ENCODE measurements at regions not wholly inside any gene's neighbourhood (a gene's known extent, or its start where the extent isn't known, plus 50 kb on each side); places are given as distances from the start of the nearest gene placed in this dataset.

DNA sequence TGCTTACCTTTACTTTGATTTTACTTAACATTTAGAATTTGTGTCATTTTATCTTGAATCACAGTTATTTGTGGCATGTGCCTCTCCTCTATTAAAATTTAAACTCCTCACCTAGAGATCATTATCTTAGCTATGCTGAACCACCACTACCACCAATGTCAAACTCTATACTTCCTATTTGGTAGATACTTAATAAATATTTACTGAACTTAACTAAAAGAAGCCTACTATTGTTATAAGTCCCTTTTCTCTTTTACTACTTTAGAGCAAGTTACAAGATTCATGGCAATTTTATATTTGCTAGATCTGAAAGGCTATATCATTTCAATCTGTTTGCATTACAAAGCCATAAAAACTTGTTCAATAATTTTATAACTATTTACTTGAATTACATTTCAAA lies 273.3 kb upstream of the CCNH start (continued):
- TF ChIP-seq, protein P1, sequence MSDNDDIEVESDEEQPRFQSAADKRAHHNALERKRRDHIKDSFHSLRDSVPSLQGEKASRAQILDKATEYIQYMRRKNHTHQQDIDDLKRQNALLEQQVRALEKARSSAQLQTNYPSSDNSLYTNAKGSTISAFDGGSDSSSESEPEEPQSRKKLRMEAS (IDR thresholded peaks at IDR 0.05; ENCODE audit: low read depth), result no peak
- TF ChIP-seq NRF1 (IDR thresholded peaks at IDR 0.05; ENCODE audit: low read depth, low read length) (no peak), SIN3A (IDR thresholded peaks at IDR 0.05; ENCODE audit: borderline replicate concordance, low read depth, low read length) (no peak), TEAD4 (IDR thresholded peaks at IDR 0.05; ENCODE audit: borderline replicate concordance, insufficient read depth) (no peak)

DNA sequence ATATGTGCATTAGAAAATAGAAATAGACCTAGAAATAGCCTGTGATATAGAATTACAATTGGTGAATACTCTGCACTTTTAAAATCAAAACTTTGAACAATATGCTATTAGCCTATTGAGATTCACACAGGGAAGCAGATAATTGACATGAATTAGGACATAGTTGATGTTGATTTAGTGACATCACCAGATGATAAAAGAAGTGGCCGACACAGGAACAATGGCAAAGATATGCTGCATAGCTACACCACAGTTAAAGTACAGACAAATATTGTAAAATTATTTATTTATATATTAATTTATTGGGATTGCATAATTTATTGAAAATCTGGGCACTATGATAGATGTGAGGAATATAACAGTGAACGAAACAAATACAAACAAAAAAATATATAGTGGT lies 261.5 kb upstream of the CCNH start:
- CTCF ChIA-PET, result interaction anchor here (0.5 kb wide), 1 partner anchor 1007 kb away, joined by 3 read pairs; no protein-coding TSS in a partner anchor
- WGBS (ENCODE audit: low lambda C conversion rate), result 17% methylated on average over 2 of the region's 2 CpGs
- Histone ChIP-seq H3K4me1 (ENCODE audit: control insufficient read depth in 1 of 2, insufficient read depth in 2 of 2, low read depth in 1 of 2, low read length in 1 of 2) (no peaks in the 10 kb centered on the region), H3K9ac (no peak overlapping the region), H3F3A (replicated peaks; ENCODE audit: insufficient read depth) (no peaks in the 10 kb centered on the region), H3K36me3 (replicated peaks in 1 of 2; ENCODE audit: control insufficient read depth in 1 of 2, insufficient read depth in 2 of 2, low read length in 1 of 2) (no peaks in the 10 kb centered on the region), H3K9me2 (no peaks in the 10 kb centered on the region), H3K79me2 (ENCODE audit: insufficient read depth) (no peaks in the 10 kb centered on the region), H2AFZ (ENCODE audit: low read depth) (no peak overlapping the region), H3K9me3 (no peaks in the 10 kb centered on the region), H3K4me3 (ENCODE audit: low read depth in 2 of 2, low read length in 1 of 2) (no peak overlapping the region), H3K27ac (ENCODE audit: low read depth in 2 of 2, low read length in 1 of 2) (no peak overlapping the region), H4K20me1 (ENCODE audit: insufficient read depth) (no peaks in the 10 kb centered on the region), H3K4me2 (no peak overlapping the region), H3K27me3 (ENCODE audit: insufficient read depth) (no peaks in the 10 kb centered on the region)
- POLR2A ChIA-PET, result no interaction called here
- no peak for DNase-seq
- TF ChIP-seq FOSL2 (IDR thresholded peaks at IDR 0.05; ENCODE audit: borderline replicate concordance, low read depth), result no peak
- TF ChIP-seq FOXJ3 (CRISPR knock-in tag; IDR thresholded peaks at IDR 0.05), result no peak
- TF ChIP-seq, protein P2, sequence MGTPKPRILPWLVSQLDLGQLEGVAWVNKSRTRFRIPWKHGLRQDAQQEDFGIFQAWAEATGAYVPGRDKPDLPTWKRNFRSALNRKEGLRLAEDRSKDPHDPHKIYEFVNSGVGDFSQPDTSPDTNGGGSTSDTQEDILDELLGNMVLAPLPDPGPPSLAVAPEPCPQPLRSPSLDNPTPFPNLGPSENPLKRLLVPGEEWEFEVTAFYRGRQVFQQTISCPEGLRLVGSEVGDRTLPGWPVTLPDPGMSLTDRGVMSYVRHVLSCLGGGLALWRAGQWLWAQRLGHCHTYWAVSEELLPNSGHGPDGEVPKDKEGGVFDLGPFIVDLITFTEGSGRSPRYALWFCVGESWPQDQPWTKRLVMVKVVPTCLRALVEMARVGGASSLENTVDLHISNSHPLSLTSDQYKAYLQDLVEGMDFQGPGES (IDR thresholded peaks at IDR 0.05; ENCODE audit: low read depth, low read length), result no peak

DNA sequence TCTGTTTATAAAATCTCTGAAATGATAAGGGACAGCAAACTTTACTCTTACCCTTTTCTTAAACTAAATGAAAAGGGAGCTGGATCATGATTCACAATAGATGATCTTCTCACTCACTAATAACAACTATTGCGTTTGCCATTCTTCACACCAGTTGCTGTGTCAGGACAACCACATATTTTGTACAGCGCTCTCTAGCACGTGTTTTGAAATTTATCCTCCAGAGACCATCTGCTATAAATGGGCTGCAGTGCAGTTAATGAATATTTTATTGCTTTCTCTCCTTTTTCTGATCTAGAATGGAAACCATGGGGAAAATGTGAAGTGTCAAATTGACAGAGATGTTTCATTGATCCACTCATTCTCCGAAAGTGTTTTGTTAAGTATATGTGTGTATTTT lies 258.4 kb upstream of the CCNH start:
- Histone ChIP-seq H3K4me3 (ENCODE audit: low read depth in 2 of 2, low read length in 1 of 2) (no peak overlapping the region), H3K9me2 (no peaks in the 10 kb centered on the region), H3K4me2 (no peak overlapping the region), H2AFZ (ENCODE audit: low read depth) (no peak overlapping the region), H3K79me2 (ENCODE audit: insufficient read depth) (no peaks in the 10 kb centered on the region), H3F3A (replicated peaks; ENCODE audit: insufficient read depth) (no peaks in the 10 kb centered on the region), H4K20me1 (ENCODE audit: insufficient read depth) (no peaks in the 10 kb centered on the region), H3K36me3 (replicated peaks in 1 of 2; ENCODE audit: control insufficient read depth in 1 of 2, insufficient read depth in 2 of 2, low read length in 1 of 2) (no peaks in the 10 kb centered on the region), H3K27ac (ENCODE audit: low read depth in 2 of 2, low read length in 1 of 2) (no peak overlapping the region), H3K4me1 (ENCODE audit: control insufficient read depth in 1 of 2, insufficient read depth in 2 of 2, low read depth in 1 of 2, low read length in 1 of 2) (no peaks in the 10 kb centered on the region), H3K27me3 (ENCODE audit: insufficient read depth) (no peaks in the 10 kb centered on the region), H3K9ac (no peak overlapping the region), H3K9me3 (no peaks in the 10 kb centered on the region)
- 17% methylated on average over 4 of the region's 4 CpGs for WGBS (ENCODE audit: low lambda C conversion rate)
- no peak for DNase-seq
- ChIA-PET CTCF (interaction anchor here (1.2 kb wide), 1 partner anchor 9 kb away, joined by 3 read pairs; no protein-coding TSS in a partner anchor), POLR2A (no interaction called here)
- no peak for TF ChIP-seq EZH2phosphoT487 (IDR thresholded peaks at IDR 0.05; ENCODE audit: borderline replicate concordance, low read depth)
- TF ChIP-seq POLR2AphosphoS5 (IDR thresholded peaks at IDR 0.05; ENCODE audit: low read depth, low read length), result no peak
- TF ChIP-seq RCOR1 (IDR thresholded peaks at IDR 0.05; ENCODE audit: low read length), result no peak
- TF ChIP-seq, protein P3, sequence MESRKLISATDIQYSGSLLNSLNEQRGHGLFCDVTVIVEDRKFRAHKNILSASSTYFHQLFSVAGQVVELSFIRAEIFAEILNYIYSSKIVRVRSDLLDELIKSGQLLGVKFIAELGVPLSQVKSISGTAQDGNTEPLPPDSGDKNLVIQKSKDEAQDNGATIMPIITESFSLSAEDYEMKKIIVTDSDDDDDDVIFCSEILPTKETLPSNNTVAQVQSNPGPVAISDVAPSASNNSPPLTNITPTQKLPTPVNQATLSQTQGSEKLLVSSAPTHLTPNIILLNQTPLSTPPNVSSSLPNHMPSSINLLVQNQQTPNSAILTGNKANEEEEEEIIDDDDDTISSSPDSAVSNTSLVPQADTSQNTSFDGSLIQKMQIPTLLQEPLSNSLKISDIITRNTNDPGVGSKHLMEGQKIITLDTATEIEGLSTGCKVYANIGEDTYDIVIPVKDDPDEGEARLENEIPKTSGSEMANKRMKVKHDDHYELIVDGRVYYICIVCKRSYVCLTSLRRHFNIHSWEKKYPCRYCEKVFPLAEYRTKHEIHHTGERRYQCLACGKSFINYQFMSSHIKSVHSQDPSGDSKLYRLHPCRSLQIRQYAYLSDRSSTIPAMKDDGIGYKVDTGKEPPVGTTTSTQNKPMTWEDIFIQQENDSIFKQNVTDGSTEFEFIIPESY (IDR thresholded peaks at IDR 0.05; ENCODE audit: borderline replicate concordance, low read depth), result no peak
- no peak for TF ChIP-seq FOSL2 (IDR thresholded peaks at IDR 0.05; ENCODE audit: borderline replicate concordance, low read depth)
- TF ChIP-seq RFX5 (IDR thresholded peaks at IDR 0.05; ENCODE audit: low read length), result no peak
- TF ChIP-seq JUND (IDR thresholded peaks at IDR 0.05), result no peak
- no peak for TF ChIP-seq GABPA (IDR thresholded peaks at IDR 0.05; ENCODE audit: low read depth)
- no peak for TF ChIP-seq MEF2A (IDR thresholded peaks at IDR 0.05; ENCODE audit: borderline replicate concordance, low read depth)
- TF ChIP-seq, protein P2 (IDR thresholded peaks at IDR 0.05; ENCODE audit: low read depth, low read length), result no peak
- TF ChIP-seq SIN3A (IDR thresholded peaks at IDR 0.05; ENCODE audit: borderline replicate concordance, low read depth, low read length), result no peak
- TF ChIP-seq RAD21 (IDR thresholded peaks at IDR 0.05; ENCODE audit: low read length), result no peak
- TF ChIP-seq TAF1 (IDR thresholded peaks at IDR 0.05; ENCODE audit: borderline replicate concordance, low read depth, low read length), result no peak
- TF ChIP-seq, protein P4, sequence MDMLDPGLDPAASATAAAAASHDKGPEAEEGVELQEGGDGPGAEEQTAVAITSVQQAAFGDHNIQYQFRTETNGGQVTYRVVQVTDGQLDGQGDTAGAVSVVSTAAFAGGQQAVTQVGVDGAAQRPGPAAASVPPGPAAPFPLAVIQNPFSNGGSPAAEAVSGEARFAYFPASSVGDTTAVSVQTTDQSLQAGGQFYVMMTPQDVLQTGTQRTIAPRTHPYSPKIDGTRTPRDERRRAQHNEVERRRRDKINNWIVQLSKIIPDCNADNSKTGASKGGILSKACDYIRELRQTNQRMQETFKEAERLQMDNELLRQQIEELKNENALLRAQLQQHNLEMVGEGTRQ (IDR thresholded peaks at IDR 0.05; ENCODE audit: borderline replicate concordance, low read depth, low read length), result no peak
- TF ChIP-seq MXI1 (IDR thresholded peaks at IDR 0.05; ENCODE audit: low read depth, low read length), result no peak
- TF ChIP-seq RXRA (IDR thresholded peaks at IDR 0.05; ENCODE audit: borderline replicate concordance, low read depth), result no peak

Measured in SK-N-SH (cell line).